Activated naive CD4-positive, alpha-beta T cell treated with Interleukin-2 at 50 U/mL for 16 hours (primary cell): ENCODE measurements at regions not wholly inside any gene's neighbourhood (a gene's known extent, or its start where the extent isn't known, plus 50 kb on each side); places are given as distances from the start of the nearest gene placed in this dataset.
"Not testable (repeated sequence)": the region's sequence is repeated elsewhere in the genome, so short reads cannot be mapped to it uniquely, and the experiment has no call there.

ENCODE experiments used
- DNase-seq: peaks from one replicate; pipeline ENCODE4 v3.0.0-alpha.2; 2020

- no peak for DNase-seq
These were observed 803.9 kb upstream of the CDH10 start for GRCh38 chr5:25448646-25449045.

- no peak for DNase-seq
These were observed 803.4 kb upstream of the CDH10 start for GRCh38 chr5:25448190-25448621.

GRCh38 chr5:25446061-25446420, 801.3 kb upstream of the CDH10 start:
- DNase-seq: not testable (repeated sequence)

GRCh38 chr5:25445381-25446060, 800.7 kb upstream of the CDH10 start:
- not testable (repeated sequence) for DNase-seq

- no peak for DNase-seq
These were observed 799.9 kb upstream of the CDH10 start for GRCh38 chr5:25444697-25445096.

- DNase-seq: no peak
These were observed 797.0 kb upstream of the CDH10 start for GRCh38 chr5:25441810-25442209.

GRCh38 chr5:25439025-25439424, 794.2 kb upstream of the CDH10 start:
- no peak for DNase-seq

- DNase-seq: not testable (repeated sequence)
These were observed 793.6 kb upstream of the CDH10 start for GRCh38 chr5:25438375-25438774.

GRCh38 chr5:25436452-25436851, 791.7 kb upstream of the CDH10 start:
- DNase-seq: no peak

GRCh38 chr5:25435882-25436281, 791.1 kb upstream of the CDH10 start:
- DNase-seq: no peak

- DNase-seq: no peak
These were observed 782.5 kb upstream of the CDH10 start for GRCh38 chr5:25427240-25427639.

- DNase-seq: no peak
These were observed 778.5 kb upstream of the CDH10 start for GRCh38 chr5:25423271-25423670.

- no peak for DNase-seq
These were observed 774.9 kb upstream of the CDH10 start for GRCh38 chr5:25419684-25420083.

- no peak for DNase-seq
These were observed 774.2 kb upstream of the CDH10 start for GRCh38 chr5:25418978-25419377.

GRCh38 chr5:25418319-25418859, 773.6 kb upstream of the CDH10 start:
- DNase-seq: no peak

- DNase-seq: no peak
These were observed 772.2 kb upstream of the CDH10 start for GRCh38 chr5:25416960-25417359.

GRCh38 chr5:25415970-25416369, 771.2 kb upstream of the CDH10 start:
- no peak for DNase-seq

GRCh38 chr5:25414742-25415141, 770.0 kb upstream of the CDH10 start:
- no peak for DNase-seq

- no peak for DNase-seq
These were observed 767.4 kb upstream of the CDH10 start for GRCh38 chr5:25412116-25412661.

- not testable (repeated sequence) for DNase-seq
These were observed 762.6 kb upstream of the CDH10 start for GRCh38 chr5:25407365-25407764.

GRCh38 chr5:25405850-25406249, 761.1 kb upstream of the CDH10 start:
- no peak for DNase-seq

GRCh38 chr5:25399878-25400480, 755.2 kb upstream of the CDH10 start:
- DNase-seq: no peak

GRCh38 chr5:25393957-25394356, 749.2 kb upstream of the CDH10 start:
- no peak for DNase-seq

- DNase-seq: no peak
These were observed 748.5 kb upstream of the CDH10 start for GRCh38 chr5:25393256-25393655.
